ENCODE measurements at regions not wholly inside any gene's neighbourhood (a gene's known extent, or its start where the extent isn't known, plus 50 kb on each side); places are given as distances from the start of the nearest gene placed in this dataset.

GRCh38 chr10:23870651-23871610 lies 338.0 kb upstream of the KIAA1217 start:
- Mint-ChIP-seq H3K4me1 (no peaks in the 10 kb centered on the region), H3K27me3 (peaks cover 0 to 1% of the 10 kb centered on the region in 2 donors), H3K27ac (no peak overlapping the region), H3K9me3 (peaks cover 0 to 12% (median 3%) of the 10 kb centered on the region in 5 donors), H3K4me3 (no peak overlapping the region), H3K36me3 (no peaks in the 10 kb centered on the region)
- no peak overlapping the region for H3K27ac ChIP-seq (ENCODE audit: low read depth, low read length)
- no peak for DNase-seq
- ChIA-PET CTCF (no interaction called here), POLR2A (no interaction called here)
- H3K4me3 ChIP-seq (ENCODE audit: low read length): no peak overlapping the region
- H3K9me3 ChIP-seq (ENCODE audit: low read length): no peaks in the 10 kb centered on the region
- H3K36me3 ChIP-seq (ENCODE audit: insufficient read depth, low read length): no peaks in the 10 kb centered on the region
- H3K27me3 ChIP-seq (ENCODE audit: insufficient read depth, low read length, poor library complexity, severe bottlenecking): no peaks in the 10 kb centered on the region
- H3K4me1 ChIP-seq (ENCODE audit: insufficient read depth, low read length): no peaks in the 10 kb centered on the region

- H3K4me1 ChIP-seq (ENCODE audit: insufficient read depth, low read length): no peaks in the 10 kb centered on the region
- H3K9me3 ChIP-seq (ENCODE audit: low read length): no peaks in the 10 kb centered on the region
- H3K27me3 ChIP-seq (ENCODE audit: insufficient read depth, low read length, poor library complexity, severe bottlenecking): no peaks in the 10 kb centered on the region
- H3K9me3 Mint-ChIP-seq: peaks cover 0 to 12% (median 5%) of the 10 kb centered on the region in 5 donors
- H3K36me3 ChIP-seq (ENCODE audit: insufficient read depth, low read length): no peaks in the 10 kb centered on the region
- H3K4me3 ChIP-seq (ENCODE audit: low read length): no peak overlapping the region
- no peak overlapping the region for H3K27ac ChIP-seq (ENCODE audit: low read depth, low read length)
- DNase-seq: no peak
- POLR2A ChIA-PET: no interaction called here
- H3K4me3 Mint-ChIP-seq: no peak overlapping the region
- CTCF ChIA-PET: no interaction called here
- H3K4me1 Mint-ChIP-seq: no peaks in the 10 kb centered on the region
- H3K27me3 Mint-ChIP-seq: peaks cover 0 to 1% of the 10 kb centered on the region in 2 donors
- H3K27ac Mint-ChIP-seq: no peak overlapping the region
- H3K36me3 Mint-ChIP-seq: no peaks in the 10 kb centered on the region
Observed at GRCh38 chr10:23872290-23872689, 336.6 kb upstream of the KIAA1217 start.

- H3K36me3 ChIP-seq (ENCODE audit: insufficient read depth, low read length): no peaks in the 10 kb centered on the region
- H3K27ac Mint-ChIP-seq: no peak overlapping the region
- POLR2A ChIA-PET: no interaction called here
- peaks cover 0 to 8% (median 0%) of the 10 kb centered on the region in 5 donors for H3K9me3 Mint-ChIP-seq
- H3K27me3 ChIP-seq (ENCODE audit: insufficient read depth, low read length, poor library complexity, severe bottlenecking): no peaks in the 10 kb centered on the region
- CTCF ChIA-PET: no interaction called here
- H3K9me3 ChIP-seq (ENCODE audit: low read length): no peaks in the 10 kb centered on the region
- no peaks in the 10 kb centered on the region for H3K27me3 Mint-ChIP-seq
- H3K27ac ChIP-seq (ENCODE audit: low read depth, low read length): no peak overlapping the region
- no peak overlapping the region for H3K4me3 Mint-ChIP-seq
- H3K4me1 ChIP-seq (ENCODE audit: insufficient read depth, low read length): no peaks in the 10 kb centered on the region
- H3K4me1 Mint-ChIP-seq: no peaks in the 10 kb centered on the region
- DNase-seq: no peak
- no peaks in the 10 kb centered on the region for H3K36me3 Mint-ChIP-seq
- no peak overlapping the region for H3K4me3 ChIP-seq (ENCODE audit: low read length)
Observed at GRCh38 chr10:23877791-23878320, 331.1 kb upstream of the KIAA1217 start.

GRCh38 chr10:23884670-23885069 lies 324.3 kb upstream of the KIAA1217 start:
- CTCF ChIA-PET: no interaction called here
- no peak overlapping the region for H3K4me3 Mint-ChIP-seq
- no peak for DNase-seq
- Histone ChIP-seq H3K27ac (ENCODE audit: low read depth, low read length) (no peak overlapping the region), H3K27me3 (ENCODE audit: insufficient read depth, low read length, poor library complexity, severe bottlenecking) (no peaks in the 10 kb centered on the region), H3K4me3 (ENCODE audit: low read length) (no peak overlapping the region), H3K4me1 (ENCODE audit: insufficient read depth, low read length) (no peaks in the 10 kb centered on the region), H3K36me3 (ENCODE audit: insufficient read depth, low read length) (no peaks in the 10 kb centered on the region), H3K9me3 (ENCODE audit: low read length) (no peaks in the 10 kb centered on the region)
- H3K36me3 Mint-ChIP-seq: no peaks in the 10 kb centered on the region
- H3K9me3 Mint-ChIP-seq: peaks cover 0 to 3% (median 0%) of the 10 kb centered on the region in 5 donors
- H3K4me1 Mint-ChIP-seq: no peaks in the 10 kb centered on the region
- POLR2A ChIA-PET: no interaction called here
- H3K27me3 Mint-ChIP-seq: no peaks in the 10 kb centered on the region
- no peak overlapping the region for H3K27ac Mint-ChIP-seq

- Mint-ChIP-seq H3K4me3 (no peak overlapping the region), H3K36me3 (no peaks in the 10 kb centered on the region), H3K27me3 (no peaks in the 10 kb centered on the region), H3K9me3 (peaks cover 0 to 3% (median 0%) of the 10 kb centered on the region in 5 donors), H3K4me1 (no peaks in the 10 kb centered on the region), H3K27ac (no peak overlapping the region)
- H3K4me3 ChIP-seq (ENCODE audit: low read length): no peak overlapping the region
- DNase-seq: no peak
- ChIA-PET POLR2A (no interaction called here), CTCF (no interaction called here)
- no peaks in the 10 kb centered on the region for H3K27me3 ChIP-seq (ENCODE audit: insufficient read depth, low read length, poor library complexity, severe bottlenecking)
- no peaks in the 10 kb centered on the region for H3K9me3 ChIP-seq (ENCODE audit: low read length)
- H3K36me3 ChIP-seq (ENCODE audit: insufficient read depth, low read length): no peaks in the 10 kb centered on the region
- H3K4me1 ChIP-seq (ENCODE audit: insufficient read depth, low read length): no peaks in the 10 kb centered on the region
- H3K27ac ChIP-seq (ENCODE audit: low read depth, low read length): no peak overlapping the region
Observed at GRCh38 chr10:23885853-23886252, 323.1 kb upstream of the KIAA1217 start.

GRCh38 chr10:23886355-23886754 lies 322.6 kb upstream of the KIAA1217 start:
- no peaks in the 10 kb centered on the region for H3K4me1 ChIP-seq (ENCODE audit: insufficient read depth, low read length)
- no peak overlapping the region for H3K27ac ChIP-seq (ENCODE audit: low read depth, low read length)
- no peak overlapping the region for H3K4me3 ChIP-seq (ENCODE audit: low read length)
- Mint-ChIP-seq H3K4me3 (no peak overlapping the region), H3K27ac (no peak overlapping the region), H3K9me3 (peaks cover 0 to 3% (median 0%) of the 10 kb centered on the region in 5 donors), H3K36me3 (no peaks in the 10 kb centered on the region), H3K4me1 (no peaks in the 10 kb centered on the region), H3K27me3 (no peaks in the 10 kb centered on the region)
- CTCF ChIA-PET: no interaction called here
- DNase-seq: no peak
- H3K27me3 ChIP-seq (ENCODE audit: insufficient read depth, low read length, poor library complexity, severe bottlenecking): no peaks in the 10 kb centered on the region
- no peaks in the 10 kb centered on the region for H3K9me3 ChIP-seq (ENCODE audit: low read length)
- H3K36me3 ChIP-seq (ENCODE audit: insufficient read depth, low read length): no peaks in the 10 kb centered on the region
- POLR2A ChIA-PET: no interaction called here

- CTCF ChIA-PET: no interaction called here
- H3K4me3 ChIP-seq (ENCODE audit: low read length): no peak overlapping the region
- H3K4me1 ChIP-seq (ENCODE audit: insufficient read depth, low read length): no peaks in the 10 kb centered on the region
- no peaks in the 10 kb centered on the region for H3K9me3 ChIP-seq (ENCODE audit: low read length)
- no peaks in the 10 kb centered on the region for H3K27me3 ChIP-seq (ENCODE audit: insufficient read depth, low read length, poor library complexity, severe bottlenecking)
- H3K27ac ChIP-seq (ENCODE audit: low read depth, low read length): no peak overlapping the region
- H3K27ac Mint-ChIP-seq: peak overlapping the region in 1 of 8 donors; percentile 16
- no peaks in the 10 kb centered on the region for H3K36me3 Mint-ChIP-seq
- POLR2A ChIA-PET: no interaction called here
- H3K9me3 Mint-ChIP-seq: peaks cover 0 to 5% (median 3%) of the 10 kb centered on the region in 5 donors
- DNase-seq: no peak
- no peaks in the 10 kb centered on the region for H3K36me3 ChIP-seq (ENCODE audit: insufficient read depth, low read length)
- no peaks in the 10 kb centered on the region for H3K27me3 Mint-ChIP-seq
- H3K4me1 Mint-ChIP-seq: no peaks in the 10 kb centered on the region
- H3K4me3 Mint-ChIP-seq: no peak overlapping the region
Observed at GRCh38 chr10:23891301-23891700, 317.6 kb upstream of the KIAA1217 start.

GRCh38 chr10:23892296-23892695 lies 316.6 kb upstream of the KIAA1217 start:
- Histone ChIP-seq H3K27me3 (ENCODE audit: insufficient read depth, low read length, poor library complexity, severe bottlenecking) (no peaks in the 10 kb centered on the region), H3K36me3 (ENCODE audit: insufficient read depth, low read length) (no peaks in the 10 kb centered on the region), H3K27ac (ENCODE audit: low read depth, low read length) (no peak overlapping the region), H3K4me3 (ENCODE audit: low read length) (no peak overlapping the region), H3K4me1 (ENCODE audit: insufficient read depth, low read length) (no peaks in the 10 kb centered on the region), H3K9me3 (ENCODE audit: low read length) (no peaks in the 10 kb centered on the region)
- H3K27me3 Mint-ChIP-seq: no peaks in the 10 kb centered on the region
- no peak for DNase-seq
- CTCF ChIA-PET: no interaction called here
- H3K4me1 Mint-ChIP-seq: no peaks in the 10 kb centered on the region
- POLR2A ChIA-PET: no interaction called here
- H3K36me3 Mint-ChIP-seq: no peaks in the 10 kb centered on the region
- H3K4me3 Mint-ChIP-seq: no peak overlapping the region
- H3K27ac Mint-ChIP-seq: no peak overlapping the region
- H3K9me3 Mint-ChIP-seq: peaks cover 0 to 7% (median 3%) of the 10 kb centered on the region in 5 donors
